ENCODE measurements at regions not wholly inside any gene's neighbourhood (a gene's known extent, or its start where the extent isn't known, plus 50 kb on each side); places are given as distances from the start of the nearest gene placed in this dataset.
A peak's percentile ranks its signal among the peaks of the same experiment; 100 is the strongest.

GRCh38 chr4:149031399-149031798 lies 589.2 kb upstream of the NR3C2 start:
- no peak for TF ChIP-seq PATZ1 (tag by site-specific recombination; IDR thresholded peaks at IDR 0.05)
- peak; percentile 28; the same call in 1 of the 2 replicates for TF ChIP-seq ZNF654 (tag by site-specific recombination; IDR thresholded peaks at IDR 0.05; ENCODE audit: low read depth)
- no peak overlapping the region for H3K27ac ChIP-seq (ENCODE audit: extremely low read depth, low read depth, low read length)
- no peaks in the 10 kb centered on the region for H3K4me1 ChIP-seq (ENCODE audit: control insufficient read depth, insufficient read depth, low read length)
- ChIA-PET CTCF (interaction anchor here (1.0 to 1.1 kb wide), 2 partner anchors 34 to 41 kb away, joined by 3 to 4 read pairs; no protein-coding TSS in a partner anchor), POLR2A (no interaction called here)
- H3K4me3 ChIP-seq (ENCODE audit: low read depth, low read length), result no peak overlapping the region
- H3K9me3 ChIP-seq (ENCODE audit: control insufficient read depth, insufficient read depth, low read depth, low read length), result no peaks in the 10 kb centered on the region
- no peaks in the 10 kb centered on the region for H3K36me3 ChIP-seq (ENCODE audit: control insufficient read depth in 2 of 2, insufficient read depth in 1 of 2, low read length in 2 of 2)

- Histone ChIP-seq H3K27ac (ENCODE audit: extremely low read depth, low read depth, low read length) (no peak overlapping the region), H3K4me3 (ENCODE audit: low read depth, low read length) (no peak overlapping the region), H3K4me1 (ENCODE audit: control insufficient read depth, insufficient read depth, low read length) (no peaks in the 10 kb centered on the region), H3K9me3 (ENCODE audit: control insufficient read depth, insufficient read depth, low read depth, low read length) (no peaks in the 10 kb centered on the region), H3K36me3 (ENCODE audit: control insufficient read depth in 2 of 2, insufficient read depth in 1 of 2, low read length in 2 of 2) (no peaks in the 10 kb centered on the region)
- ChIA-PET CTCF (no interaction called here), POLR2A (no interaction called here)
- no peak for TF ChIP-seq ZNF24 (tag by site-specific recombination; IDR thresholded peaks at IDR 0.05)
- no peak for TF ChIP-seq ZNF704 (tag by site-specific recombination; IDR thresholded peaks at IDR 0.05)
- TF ChIP-seq ZSCAN16 (tag by site-specific recombination; IDR thresholded peaks at IDR 0.05), result no peak
- no peak for TF ChIP-seq KLF9 (tag by site-specific recombination; IDR thresholded peaks at IDR 0.05; ENCODE audit: low read depth)
- TF ChIP-seq ZNF571 (tag by site-specific recombination; IDR thresholded peaks at IDR 0.05), result no peak
- no peak for TF ChIP-seq YY2 (tag by site-specific recombination; IDR thresholded peaks at IDR 0.05)
- TF ChIP-seq SCRT1 (tag by site-specific recombination; IDR thresholded peaks at IDR 0.05; ENCODE audit: borderline replicate concordance), result no peak
- no peak for TF ChIP-seq ZNF302 (tag by site-specific recombination; IDR thresholded peaks at IDR 0.05; ENCODE audit: low read depth)
- no peak for TF ChIP-seq ZBTB17 (tag by site-specific recombination; IDR thresholded peaks at IDR 0.05)
- no peak for TF ChIP-seq HOXA7 (CRISPR knock-in tag; IDR thresholded peaks at IDR 0.05; ENCODE audit: borderline replicate concordance)
- TF ChIP-seq ZNF624 (tag by site-specific recombination; IDR thresholded peaks at IDR 0.05), result no peak
- TF ChIP-seq ZNF830 (tag by site-specific recombination; IDR thresholded peaks at IDR 0.05; ENCODE audit: low read depth), result no peak
- TF ChIP-seq TSHZ1 (tag by site-specific recombination; IDR thresholded peaks at IDR 0.05; ENCODE audit: borderline replicate concordance), result no peak
- no peak for TF ChIP-seq EGR2 (tag by site-specific recombination; IDR thresholded peaks at IDR 0.05; ENCODE audit: low read depth)
- TF ChIP-seq ATF2 (tag by site-specific recombination; IDR thresholded peaks at IDR 0.05; ENCODE audit: low read depth), result no peak
- TF ChIP-seq TCF7L2 (IDR thresholded peaks at IDR 0.05; ENCODE audit: borderline replicate concordance, low read depth, low read length), result no peak
- no peak for TF ChIP-seq ZNF184 (tag by site-specific recombination; IDR thresholded peaks at IDR 0.05)
- TF ChIP-seq ZNF626 (tag by site-specific recombination; IDR thresholded peaks at IDR 0.05), result no peak
- no peak for TF ChIP-seq ZNF837 (tag by site-specific recombination; IDR thresholded peaks at IDR 0.05)
These were observed 586.9 kb upstream of the NR3C2 start for GRCh38 chr4:149029056-149029651.
